HG02623 (cell line): ENCODE measurements at regions not wholly inside any gene's neighbourhood (a gene's known extent, or its start where the extent isn't known, plus 50 kb on each side); places are given as distances from the start of the nearest gene placed in this dataset.
"Not testable (repeated sequence)": the region's sequence is repeated elsewhere in the genome, so short reads cannot be mapped to it uniquely, and the experiment has no call there.

Experiments
- ATAC-seq: cut with Tn5 transposase; IDR thresholded peaks from one replicate; pipeline ENCODE4 v1.9.1; 2021; ENCODE audit warnings: moderate library complexity; ENCODE audit not compliant: unreplicated experiment

DNA sequence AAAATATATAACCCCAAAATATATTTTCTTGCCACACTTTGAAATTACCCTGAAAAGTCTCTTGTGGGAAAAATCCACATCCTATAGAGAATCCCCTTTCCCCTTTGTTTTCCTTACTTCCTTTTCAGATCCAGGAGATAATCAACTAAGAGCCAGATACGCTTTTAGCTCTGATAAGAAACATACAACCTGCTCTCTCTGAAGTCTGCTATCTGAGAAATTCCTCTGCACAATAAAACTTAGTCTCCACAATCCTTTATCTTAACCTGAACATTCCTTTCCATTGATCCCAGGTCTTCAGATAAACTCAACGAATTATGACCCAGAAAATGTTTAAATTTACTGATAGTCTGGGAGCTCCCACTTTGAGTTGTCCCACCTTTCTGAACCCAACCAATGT, 233.4 kb upstream of the SETMAR start:
- no peak for ATAC-seq

DNA sequence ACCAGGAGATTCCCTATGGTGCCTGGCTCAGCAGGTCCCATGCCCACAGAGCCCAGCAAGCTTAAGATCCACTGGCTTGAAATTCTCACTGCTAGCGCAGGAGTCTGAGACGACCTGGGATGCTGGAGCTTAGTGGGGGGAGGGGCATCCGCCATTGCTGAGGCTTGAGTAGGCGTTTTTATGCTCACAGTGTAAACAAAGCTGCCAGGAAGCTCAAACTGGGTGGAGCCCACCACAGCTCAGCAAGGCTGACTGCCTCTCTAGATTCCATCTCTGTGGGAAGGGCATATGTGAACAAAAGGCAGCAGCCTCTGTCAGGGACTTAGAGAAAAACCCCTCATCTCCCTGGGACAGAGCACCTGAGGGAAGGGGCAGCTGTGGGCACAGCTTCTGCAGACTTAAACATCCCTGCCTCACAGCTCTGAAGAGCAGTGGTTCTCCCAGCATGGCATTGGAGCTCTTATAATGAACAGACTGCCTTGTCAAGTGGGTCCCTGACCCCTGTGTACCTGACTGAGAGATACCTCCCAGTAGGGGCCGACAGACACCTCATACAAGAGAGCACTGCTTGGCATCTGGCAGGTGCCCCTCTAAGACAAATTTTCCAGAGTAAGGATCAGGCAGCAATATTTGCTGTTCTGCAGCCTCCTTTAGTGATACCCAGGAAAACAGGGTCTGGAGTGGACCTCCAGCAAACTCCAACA, 231.5 kb upstream of the SETMAR start:
- ATAC-seq = no peak

GRCh38 chr3:4077278-4077677, 225.9 kb upstream of the SETMAR start:
- not testable (repeated sequence) for ATAC-seq

- ATAC-seq = no peak
Observed at GRCh38 chr3:4077950-4078349, 225.2 kb upstream of the SETMAR start.

DNA sequence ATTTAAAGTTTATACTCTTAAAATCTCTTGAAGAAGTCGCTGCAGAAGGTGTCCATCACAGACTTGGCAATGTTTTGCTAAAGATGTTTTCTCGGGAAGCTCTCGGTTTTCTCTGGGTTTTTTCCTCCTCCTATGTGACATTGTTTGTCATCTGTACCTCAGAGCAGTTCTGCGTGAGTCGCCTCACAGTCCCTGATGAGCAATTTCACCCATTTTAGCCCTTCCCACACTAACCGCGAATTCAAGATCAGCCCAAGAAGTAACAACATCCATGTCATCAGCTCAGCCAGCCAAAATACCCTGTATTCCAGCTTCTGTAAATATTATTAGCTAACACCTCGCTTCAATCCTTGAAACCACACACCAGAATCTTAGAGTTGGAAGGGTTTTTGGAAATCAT, 224.3 kb upstream of the SETMAR start:
- peak; percentile 72 for ATAC-seq

- no peak for ATAC-seq
Observed at GRCh38 chr3:4079339-4080195, 223.6 kb upstream of the SETMAR start.

DNA sequence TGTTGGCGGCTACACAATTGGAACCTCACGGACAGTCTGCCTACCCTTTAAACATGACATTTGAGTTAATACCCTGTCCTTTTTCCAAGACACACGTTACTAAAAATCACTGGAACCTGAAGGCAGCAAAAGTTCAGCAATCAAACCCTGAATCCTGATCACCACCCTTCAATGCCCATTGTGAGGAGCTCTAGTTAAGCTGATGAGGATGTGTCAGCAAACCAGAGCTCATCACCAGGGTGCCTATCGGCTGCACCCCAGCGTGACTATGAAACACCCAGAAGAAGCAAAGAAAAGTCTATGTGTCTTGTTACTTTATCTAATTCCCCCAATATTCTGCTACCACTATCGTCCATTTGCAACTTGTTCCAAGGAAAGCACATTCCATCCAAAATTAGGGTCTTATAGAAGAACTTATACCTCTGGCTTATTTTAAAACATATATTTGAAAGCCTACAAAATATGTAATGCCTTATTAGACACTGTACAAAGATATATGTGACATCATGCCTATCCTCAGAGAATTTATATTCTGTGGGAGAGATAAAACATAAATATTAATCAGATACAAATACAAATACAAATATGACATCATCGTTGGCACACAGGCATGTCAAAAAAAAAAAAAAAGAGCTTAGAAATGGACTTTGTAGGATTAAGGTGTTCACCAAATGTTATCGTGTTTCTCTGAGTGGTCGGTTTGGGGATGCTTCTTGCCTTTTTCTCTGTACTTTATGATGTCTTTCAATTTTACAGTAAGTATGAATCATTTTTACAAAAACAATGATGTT, 219.7 kb upstream of the SETMAR start:
- no peak for ATAC-seq

DNA sequence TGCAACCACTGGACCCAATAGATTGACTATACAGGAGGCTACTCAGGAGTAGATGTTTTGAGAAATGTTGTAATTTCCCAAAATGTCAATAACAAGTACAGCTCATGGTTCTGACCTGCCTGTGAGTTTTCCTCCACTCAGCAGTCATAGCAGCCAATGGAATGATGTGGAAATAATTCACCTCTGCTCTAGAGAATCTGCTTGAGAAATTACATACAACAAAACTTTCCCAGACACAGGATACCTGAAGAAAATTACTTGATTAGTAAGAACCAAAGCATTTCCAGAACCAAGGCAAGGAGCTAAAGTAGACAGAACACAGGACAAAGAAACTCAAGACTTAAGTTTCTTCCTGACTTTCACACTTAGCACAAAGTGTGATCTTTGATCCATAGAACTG, 218.9 kb upstream of the SETMAR start:
- no peak for ATAC-seq

- not testable (repeated sequence) for ATAC-seq
Observed at GRCh38 chr3:4086662-4087061, 216.5 kb upstream of the SETMAR start.

DNA sequence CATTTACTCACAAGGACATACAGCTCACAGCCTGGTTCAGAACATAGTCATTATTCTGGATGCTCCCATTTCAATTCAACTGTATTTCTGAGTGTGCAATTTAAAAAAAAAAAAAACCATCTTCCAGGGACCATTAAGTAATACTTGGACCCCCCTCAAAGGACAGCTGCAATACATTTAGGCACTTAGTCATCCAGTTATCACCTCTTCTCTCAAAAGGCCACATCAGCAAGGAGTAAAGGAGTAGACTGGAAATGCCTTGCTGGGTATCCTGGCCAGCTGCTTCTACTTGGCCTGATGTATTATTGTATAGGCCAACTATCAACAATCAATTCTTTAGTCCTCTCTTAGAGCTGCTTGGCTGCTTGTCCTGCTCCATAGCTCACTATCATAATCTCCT, 211.4 kb upstream of the SETMAR start:
- no peak for ATAC-seq

GRCh38 chr3:4097801-4098200, 205.4 kb upstream of the SETMAR start:
- no peak for ATAC-seq

DNA sequence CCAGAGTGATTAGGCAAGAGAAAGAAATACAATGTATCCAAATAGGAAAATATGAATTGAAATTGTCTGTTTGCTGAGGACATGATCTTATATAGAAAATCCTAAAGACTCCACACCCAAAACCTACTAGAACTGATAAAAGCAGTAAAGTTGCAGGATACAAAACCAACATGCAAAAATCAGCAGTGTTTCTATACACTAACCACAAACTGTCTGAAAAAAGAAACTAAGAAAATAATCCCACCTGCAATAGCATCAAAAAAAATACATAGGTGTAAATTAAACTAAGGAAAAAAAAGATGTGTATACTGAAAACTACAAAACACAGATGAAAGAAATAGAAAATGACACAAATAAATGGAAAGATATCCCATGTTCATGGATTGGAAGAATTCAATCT, 203.6 kb upstream of the SETMAR start:
- ATAC-seq = no peak

DNA sequence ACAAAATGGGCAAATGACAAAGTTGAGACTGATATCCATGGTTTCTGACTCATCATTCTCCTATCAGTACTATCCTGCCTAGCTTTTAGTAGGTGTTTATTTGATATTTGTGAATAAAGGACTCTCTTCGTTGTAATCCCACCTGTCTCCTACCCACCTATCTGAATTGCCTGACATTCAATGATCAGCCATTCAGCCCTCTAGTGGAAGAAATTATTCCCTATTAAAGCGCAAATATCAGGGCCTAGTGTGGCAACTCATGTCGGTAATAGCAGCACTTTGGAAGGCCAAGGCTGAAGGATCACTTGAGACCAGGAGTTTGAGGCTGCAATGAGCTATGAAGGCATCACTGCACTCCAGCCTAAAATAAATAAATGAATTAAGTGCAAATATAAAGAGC, 195.7 kb upstream of the SETMAR start:
- ATAC-seq = no peak

GRCh38 chr3:4113811-4114522, 189.2 kb upstream of the SETMAR start:
- ATAC-seq = no peak

DNA sequence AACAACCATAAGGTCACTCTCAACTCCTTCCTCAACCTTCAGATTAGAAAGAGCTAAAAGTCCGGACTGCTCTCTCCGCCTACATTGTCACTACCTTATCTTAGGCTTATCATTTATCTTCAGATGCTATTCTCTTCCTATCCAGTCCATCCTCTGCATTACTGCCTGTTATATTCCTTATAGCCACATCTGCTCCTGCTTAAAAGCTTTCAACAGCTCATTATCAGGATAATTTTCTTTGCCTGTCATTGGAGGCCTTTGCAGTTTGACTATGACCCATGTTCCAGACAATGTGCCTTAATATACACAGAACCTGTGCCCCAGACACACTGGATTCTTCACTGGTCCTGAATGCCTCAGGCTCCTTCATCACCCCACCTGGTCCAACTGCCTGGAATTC, 184.1 kb upstream of the SETMAR start:
- ATAC-seq = no peak

DNA sequence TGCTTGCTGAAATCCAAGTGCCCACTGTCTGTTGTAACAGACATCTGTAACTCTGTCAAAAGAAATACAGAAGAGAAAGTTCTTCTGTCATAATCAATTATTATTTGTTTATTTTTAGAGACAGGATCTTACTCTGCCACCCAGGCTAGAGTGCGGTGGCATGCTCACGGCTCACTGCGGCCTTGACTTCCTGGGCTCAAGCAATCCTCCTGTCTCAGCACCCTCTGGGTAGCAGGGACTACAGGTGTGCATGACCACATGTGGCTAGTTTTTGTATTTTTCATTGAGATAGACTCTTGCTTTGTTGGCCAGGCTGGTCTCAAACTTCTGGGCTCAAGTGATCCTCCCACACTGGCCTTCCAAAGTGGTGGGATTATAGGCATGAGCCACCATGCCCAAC, 177.6 kb upstream of the SETMAR start:
- ATAC-seq = no peak

DNA sequence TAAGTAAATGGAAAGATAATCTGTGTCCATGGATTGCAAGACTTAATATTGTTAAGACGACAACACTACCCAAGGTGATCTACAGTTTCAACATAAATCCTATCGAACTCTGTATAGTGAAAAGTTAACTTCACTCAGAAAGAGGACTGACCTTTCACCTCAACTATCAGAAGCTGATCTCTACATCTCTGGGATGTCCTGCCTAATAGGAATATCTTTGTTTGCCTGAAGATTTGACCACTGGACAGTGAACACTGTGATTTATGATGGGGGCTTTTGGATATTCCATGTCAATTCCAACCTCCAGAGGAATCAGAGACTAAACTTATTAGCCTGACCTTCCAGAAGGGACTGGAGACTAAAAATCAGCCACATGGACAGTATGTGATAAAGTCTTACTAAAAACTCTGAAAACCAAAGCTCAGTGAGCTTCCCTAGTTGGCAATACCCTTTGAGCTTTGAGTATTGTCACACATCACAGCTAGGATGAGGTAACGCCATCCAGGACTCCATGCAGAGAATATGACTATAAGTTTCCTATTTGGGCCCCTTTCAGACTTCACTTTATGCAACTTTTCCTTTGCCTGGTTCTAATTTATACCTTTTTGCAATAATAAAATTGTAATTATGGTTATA, 164.9 kb upstream of the SETMAR start:
- ATAC-seq = no peak

DNA sequence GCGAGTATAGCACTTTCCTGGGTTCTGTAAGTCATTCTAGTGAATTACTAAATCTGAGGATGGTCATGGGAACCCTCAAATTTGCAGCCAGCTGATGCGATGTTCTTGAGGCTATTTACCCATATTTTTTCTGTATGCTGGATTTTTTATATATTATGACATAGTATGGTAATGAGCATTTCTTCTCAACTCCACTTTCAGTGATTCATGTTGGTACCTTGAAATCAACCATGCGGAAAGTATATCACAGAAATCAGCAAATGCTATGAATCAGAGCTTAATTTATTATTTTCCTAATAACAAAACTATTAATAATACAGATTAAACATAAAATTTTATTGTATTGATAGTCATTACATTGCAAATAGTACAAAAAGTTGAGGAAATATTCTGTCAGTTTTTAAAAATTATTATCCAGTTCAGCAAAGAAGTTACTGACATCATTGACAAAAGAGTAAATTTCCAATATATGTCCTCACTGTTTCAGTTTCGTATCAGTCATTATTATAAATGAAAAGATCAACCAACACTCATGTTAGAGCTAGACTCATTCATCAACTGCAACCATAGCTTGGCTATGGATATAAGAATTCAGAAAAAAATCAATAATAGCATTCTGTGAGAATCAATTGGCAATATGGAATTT, 164.3 kb upstream of the SETMAR start:
- no peak for ATAC-seq

GRCh38 chr3:4139462-4140140, 163.6 kb upstream of the SETMAR start:
- peak; percentile 54 for ATAC-seq
